ENCODE measurements at regions not wholly inside any gene's neighbourhood (a gene's known extent, or its start where the extent isn't known, plus 50 kb on each side); places are given as distances from the start of the nearest gene placed in this dataset.

DNA sequence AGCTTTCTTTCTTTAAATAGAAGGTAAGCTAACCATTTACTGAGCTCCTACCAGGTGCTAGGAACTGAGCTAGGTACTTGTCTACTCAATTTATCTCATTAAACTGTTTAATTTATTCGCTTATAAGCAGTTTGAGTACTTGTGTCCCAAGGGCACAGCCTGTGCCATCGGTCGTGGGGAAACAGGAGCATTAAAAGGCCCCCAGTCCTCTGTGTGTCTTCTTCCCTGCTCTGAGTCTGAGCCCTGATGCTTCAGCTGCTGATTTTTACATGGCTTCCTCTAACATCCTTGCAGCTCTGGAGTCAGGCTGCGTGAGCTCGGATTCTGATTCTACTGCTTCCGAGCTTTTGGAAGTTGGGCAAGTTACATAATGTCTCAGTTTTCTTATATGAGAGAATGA is 239.5 kb downstream of the EDEM1 start:
- TF ChIP-seq CTCF (IDR thresholded peaks at IDR 0.05) (no peak), POLR2A (IDR thresholded peaks at IDR 0.05) (no peak)
